OCI-LY7 (cell line): ENCODE measurements at regions not wholly inside any gene's neighbourhood (a gene's known extent, or its start where the extent isn't known, plus 50 kb on each side); places are given as distances from the start of the nearest gene placed in this dataset.

Experiments used
- CTCF ChIP-seq: fragments of 200-600 bp; sonication (generic); conservative IDR thresholded peaks from 2 replicates; pipeline ENCODE4 v1.5.1; 2014; ENCODE audit warnings: mild to moderate bottlenecking, antibody characterized with exemption, low read length, moderate library complexity, mixed read lengths
- EZH2phosphoT487 ChIP-seq: fragments of 200-600 bp; sonication (generic); IDR thresholded peaks from 2 replicates; pipeline ENCODE4 v1.6.1; 2018; ENCODE audit warnings: low read depth, borderline replicate concordance, mild to moderate bottlenecking, mixed run types, antibody characterized with exemption, low read length, moderate library complexity, mixed read lengths

- TF ChIP-seq CTCF = no peak
- TF ChIP-seq EZH2phosphoT487 = no peak
Measured at GRCh38 chr18:66011916-66012315, 261.1 kb downstream of the CDH7 start.
